ENCODE measurements at regions not wholly inside any gene's neighbourhood (a gene's known extent, or its start where the extent isn't known, plus 50 kb on each side); places are given as distances from the start of the nearest gene placed in this dataset.

DNA sequence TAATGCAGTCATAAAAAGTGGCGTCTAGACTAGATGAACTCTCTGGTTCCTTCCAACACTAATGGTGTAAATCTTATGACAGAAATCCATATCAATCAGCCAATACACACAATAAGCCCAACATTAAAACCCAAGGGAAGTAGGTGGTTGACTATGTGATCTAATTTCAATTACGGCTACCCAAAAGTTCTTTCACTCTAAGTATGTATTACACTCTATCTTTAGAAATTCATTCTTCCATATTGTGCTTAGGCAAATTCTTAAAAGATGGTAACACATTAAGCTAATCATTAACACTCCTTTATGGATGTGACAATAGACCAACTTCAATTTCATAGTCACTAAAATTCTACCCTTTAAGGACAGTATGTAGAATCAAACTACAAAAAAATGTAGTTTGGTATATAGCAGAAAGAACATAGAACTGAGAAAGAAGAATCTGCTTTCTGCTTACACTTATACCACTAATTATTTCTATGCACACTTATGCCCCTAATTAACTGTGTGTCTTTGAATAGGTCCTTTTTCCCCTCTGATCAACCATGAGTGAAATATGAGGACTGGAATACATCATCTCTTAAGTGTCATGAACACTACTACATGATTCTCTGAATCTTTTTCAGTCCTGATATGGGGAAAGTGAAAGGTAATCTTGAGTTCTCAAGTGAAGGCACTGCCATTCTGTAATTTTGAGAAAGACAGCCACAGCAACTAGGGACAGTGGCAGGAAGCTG lies 557.6 kb downstream of the IGSF11 start:
- Histone ChIP-seq H3K4me1 (ENCODE audit: insufficient read depth, low read length) (no peaks in the 10 kb centered on the region), H3K36me3 (ENCODE audit: insufficient read depth, low read length) (no peaks in the 10 kb centered on the region), H3K9me3 (ENCODE audit: control insufficient read depth in 1 of 2, insufficient read depth in 1 of 2, low read length in 2 of 2) (no peaks in the 10 kb centered on the region), H3K27me3 (ENCODE audit: control insufficient read depth in 1 of 2, insufficient read depth in 2 of 2, low read length in 2 of 2) (no peaks in the 10 kb centered on the region), H3K27ac (ENCODE audit: low read depth in 1 of 2, low read length in 2 of 2) (no peak overlapping the region), H3K4me3 (ENCODE audit: low read length) (no peak overlapping the region)
- H3K9me3 Mint-ChIP-seq, result peaks cover 4% of the 10 kb centered on the region
- TF ChIP-seq, protein P1, sequence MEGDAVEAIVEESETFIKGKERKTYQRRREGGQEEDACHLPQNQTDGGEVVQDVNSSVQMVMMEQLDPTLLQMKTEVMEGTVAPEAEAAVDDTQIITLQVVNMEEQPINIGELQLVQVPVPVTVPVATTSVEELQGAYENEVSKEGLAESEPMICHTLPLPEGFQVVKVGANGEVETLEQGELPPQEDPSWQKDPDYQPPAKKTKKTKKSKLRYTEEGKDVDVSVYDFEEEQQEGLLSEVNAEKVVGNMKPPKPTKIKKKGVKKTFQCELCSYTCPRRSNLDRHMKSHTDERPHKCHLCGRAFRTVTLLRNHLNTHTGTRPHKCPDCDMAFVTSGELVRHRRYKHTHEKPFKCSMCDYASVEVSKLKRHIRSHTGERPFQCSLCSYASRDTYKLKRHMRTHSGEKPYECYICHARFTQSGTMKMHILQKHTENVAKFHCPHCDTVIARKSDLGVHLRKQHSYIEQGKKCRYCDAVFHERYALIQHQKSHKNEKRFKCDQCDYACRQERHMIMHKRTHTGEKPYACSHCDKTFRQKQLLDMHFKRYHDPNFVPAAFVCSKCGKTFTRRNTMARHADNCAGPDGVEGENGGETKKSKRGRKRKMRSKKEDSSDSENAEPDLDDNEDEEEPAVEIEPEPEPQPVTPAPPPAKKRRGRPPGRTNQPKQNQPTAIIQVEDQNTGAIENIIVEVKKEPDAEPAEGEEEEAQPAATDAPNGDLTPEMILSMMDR (IDR thresholded peaks at IDR 0.05), result no peak
- POLR2A ChIA-PET, result no interaction called here
- no peaks in the 10 kb centered on the region for H3K36me3 Mint-ChIP-seq (ENCODE audit: low read depth)
- intact Hi-C loops (cut with DNase I, micrococcal nuclease), result no loop called here
- ATAC-seq (ENCODE audit: poor library complexity) (no peak), DNase-seq (no peak)
- CTCF ChIA-PET, result no interaction called here
- H3K27ac Mint-ChIP-seq, result no peak overlapping the region
- H3K27me3 Mint-ChIP-seq, result no peaks in the 10 kb centered on the region
- no peak overlapping the region for H3K4me3 Mint-ChIP-seq
- no peaks in the 10 kb centered on the region for H3K4me1 Mint-ChIP-seq (ENCODE audit: low read depth)

- DNase-seq (no peak), ATAC-seq (ENCODE audit: poor library complexity) (no peak)
- no peaks in the 10 kb centered on the region for H3K9me3 ChIP-seq (ENCODE audit: control insufficient read depth in 1 of 2, insufficient read depth in 1 of 2, low read length in 2 of 2)
- intact Hi-C loops (cut with DNase I, micrococcal nuclease), result no loop called here
- TF ChIP-seq, protein P1 (IDR thresholded peaks at IDR 0.05), result no peak
- no peak overlapping the region for H3K27ac Mint-ChIP-seq
- no peak overlapping the region for H3K4me3 ChIP-seq (ENCODE audit: low read length)
- H3K4me1 Mint-ChIP-seq (ENCODE audit: low read depth), result no peaks in the 10 kb centered on the region
- no peak overlapping the region for H3K4me3 Mint-ChIP-seq
- no peaks in the 10 kb centered on the region for H3K27me3 ChIP-seq (ENCODE audit: control insufficient read depth in 1 of 2, insufficient read depth in 2 of 2, low read length in 2 of 2)
- CTCF ChIA-PET, result no interaction called here
- POLR2A ChIA-PET, result no interaction called here
- no peaks in the 10 kb centered on the region for H3K27me3 Mint-ChIP-seq
- H3K36me3 ChIP-seq (ENCODE audit: insufficient read depth, low read length), result no peaks in the 10 kb centered on the region
- H3K36me3 Mint-ChIP-seq (ENCODE audit: low read depth), result no peaks in the 10 kb centered on the region
- peaks cover 4% of the 10 kb centered on the region for H3K9me3 Mint-ChIP-seq
- H3K4me1 ChIP-seq (ENCODE audit: insufficient read depth, low read length), result no peaks in the 10 kb centered on the region
- no peak overlapping the region for H3K27ac ChIP-seq (ENCODE audit: low read depth in 1 of 2, low read length in 2 of 2)
These were observed 556.9 kb downstream of the IGSF11 start for GRCh38 chr3:118477768-118478167.

- H3K27me3 Mint-ChIP-seq, result no peaks in the 10 kb centered on the region
- no peak overlapping the region for H3K4me3 Mint-ChIP-seq
- no peak overlapping the region for H3K4me3 ChIP-seq (ENCODE audit: low read length)
- no peak for DNase-seq
- no peaks in the 10 kb centered on the region for H3K27me3 ChIP-seq (ENCODE audit: control insufficient read depth in 1 of 2, insufficient read depth in 2 of 2, low read length in 2 of 2)
- POLR2A ChIA-PET, result no interaction called here
- intact Hi-C loops (cut with DNase I, micrococcal nuclease), result no loop called here
- H3K36me3 Mint-ChIP-seq (ENCODE audit: low read depth), result no peaks in the 10 kb centered on the region
- H3K36me3 ChIP-seq (ENCODE audit: insufficient read depth, low read length), result no peaks in the 10 kb centered on the region
- H3K9me3 Mint-ChIP-seq, result peaks cover 4% of the 10 kb centered on the region
- H3K27ac Mint-ChIP-seq, result no peak overlapping the region
- no peaks in the 10 kb centered on the region for H3K4me1 ChIP-seq (ENCODE audit: insufficient read depth, low read length)
- H3K9me3 ChIP-seq (ENCODE audit: control insufficient read depth in 1 of 2, insufficient read depth in 1 of 2, low read length in 2 of 2), result no peaks in the 10 kb centered on the region
- ATAC-seq (ENCODE audit: poor library complexity), result no peak
- no peaks in the 10 kb centered on the region for H3K4me1 Mint-ChIP-seq (ENCODE audit: low read depth)
- TF ChIP-seq, protein P1 (IDR thresholded peaks at IDR 0.05), result no peak
- no peak overlapping the region for H3K27ac ChIP-seq (ENCODE audit: low read depth in 1 of 2, low read length in 2 of 2)
- CTCF ChIA-PET, result no interaction called here
These were observed 555.9 kb downstream of the IGSF11 start for GRCh38 chr3:118478706-118479276.

All from CD4-positive, alpha-beta T cell (primary cell).